DND-41 (cell line): ENCODE measurements at regions not wholly inside any gene's neighbourhood (a gene's known extent, or its start where the extent isn't known, plus 50 kb on each side); places are given as distances from the start of the nearest gene placed in this dataset.

ENCODE experiments used
- CTCF ChIP-seq: IDR thresholded peaks from 2 replicates; pipeline ENCODE4 v1.5.1; 2012; ENCODE audit warnings: borderline replicate concordance, low read length, moderate library complexity, mild to moderate bottlenecking; ENCODE audit not compliant: poor library complexity, severe bottlenecking; ENCODE audit errors: extremely low read depth
- EZH2 ChIP-seq: IDR thresholded peaks from 3 replicates; pipeline ENCODE4 v1.6.1; 2012; ENCODE audit warnings: borderline replicate concordance, low read depth, mild to moderate bottlenecking, moderate library complexity, low read length, inconsistent platforms; ENCODE audit not compliant: severe bottlenecking

GRCh38 chr12:98227162-98227561 is 288.2 kb upstream of the TMPO start:
- no peak for TF ChIP-seq EZH2
- TF ChIP-seq CTCF: peak; percentile 60
